Pancreas (tissue), 10 donors: ENCODE measurements at regions not wholly inside any gene's neighbourhood (a gene's known extent, or its start where the extent isn't known, plus 50 kb on each side); places are given as distances from the start of the nearest gene placed in this dataset.
A peak's percentile ranks its signal among the peaks of the same experiment; 100 is the strongest.

Experiments
- ATAC-seq, 4 donors: fragments of 200-7000 bp; cut with Tn5 transposase; one replicate each; pipeline versions ENCODE4 v1.8.0 to v1.9.1; 2020; ENCODE audit warnings: mild to moderate bottlenecking in 4 of 4, moderate library complexity in 4 of 4
- DNase-seq, 6 donors: peaks; one replicate each; pipeline ENCODE4 v3.0.0-alpha.2; 2020
- FAIRE-seq: peaks from 2 replicates; lab custom pipeline; 2012; peaks lifted over from hg19 to GRCh38; lab: Jason Lieb, UNC
- H3K27ac ChIP-seq, 4 donors: fragments of 200-600 bp; sonication (generic); 1 replicate in 3 of 4; 2 replicates in 1 of 4; pipeline versions ENCODE4 v1.5.0 to v1.8.0; 2020
- H3K27me3 ChIP-seq, 4 donors: fragments of 200-600 bp; one replicate each; pipeline ENCODE4 v1.8.0; 2021
- H3K36me3 ChIP-seq, 3 donors: fragments of 200-600 bp; sonication (generic) in 1 of 3; one replicate each; pipeline versions ENCODE4 v1.5.0 to v1.8.0; 2020 to 2021
- H3K4me1 ChIP-seq, 3 donors: fragments of 200-600 bp; one replicate each; pipeline ENCODE4 v1.8.0; 2021
- H3K4me3 ChIP-seq, 4 donors: fragments of 200-600 bp; sonication (generic) in 2 of 4; one replicate each; pipeline versions ENCODE4 v1.5.0 to v1.8.0; 2020 to 2021
- H3K9me3 ChIP-seq, 4 donors: fragments of 200-600 bp; one replicate each; pipeline ENCODE4 v1.8.0; 2021
- WGBS, 2 donors: extraction: QIAGEN DNeasy Blood & Tissue Kit; methylation state at CpG; one replicate each; pipeline ENCODE4 v1.1.7; 2013; 5-methylcytosine and 5-hydroxymethylcytosine counted together
- intact Hi-C, 3 donors: fragments of 100-400 bp; cut with DNase I; formaldehyde crosslinking; loops; one replicate each; pipeline versions ENCODE4 v1.11.1 to v1.14.2; 2022
- TF ChIP-seq, protein P1 (sequence below), 4 donors: fragments of 200-600 bp; sonication (generic) in 3 of 4; IDR thresholded peaks; one replicate each; pipeline versions ENCODE4 v1.5.0 to v1.8.0; 2021; ENCODE audit warnings: antibody characterized with exemption in 4 of 4
- donor health status: healthy with polysubstance abuse.
- donor health status: DM: no; HTN: no; CAD: no; lungs with moderate emphysema.
- donor health status: DM: no; HTN: no; CAD: no.
- donor health status: control.
- donor health status: control.
- donor health status: Bipolar disorder and iron deficiency.
- donor health status: DM: yes; HTN: yes; CAD: no.
- donor health status: DM: no; HTN: no; CAD: no.
- donor health status: DM: no; HTN: no; CAD: no.
- donor health status: DM: yes; HTN: yes; CAD: no.

GRCh38 chr5:111813537-111813936 lies 56.5 kb upstream of the NREP start:
- ATAC-seq: no peak
- H3K27me3 ChIP-seq: no peaks in the 10 kb centered on the region
- H3K36me3 ChIP-seq: no peaks in the 10 kb centered on the region
- DNase-seq: no peak
- no peaks in the 10 kb centered on the region for H3K9me3 ChIP-seq
- TF ChIP-seq, protein P1, sequence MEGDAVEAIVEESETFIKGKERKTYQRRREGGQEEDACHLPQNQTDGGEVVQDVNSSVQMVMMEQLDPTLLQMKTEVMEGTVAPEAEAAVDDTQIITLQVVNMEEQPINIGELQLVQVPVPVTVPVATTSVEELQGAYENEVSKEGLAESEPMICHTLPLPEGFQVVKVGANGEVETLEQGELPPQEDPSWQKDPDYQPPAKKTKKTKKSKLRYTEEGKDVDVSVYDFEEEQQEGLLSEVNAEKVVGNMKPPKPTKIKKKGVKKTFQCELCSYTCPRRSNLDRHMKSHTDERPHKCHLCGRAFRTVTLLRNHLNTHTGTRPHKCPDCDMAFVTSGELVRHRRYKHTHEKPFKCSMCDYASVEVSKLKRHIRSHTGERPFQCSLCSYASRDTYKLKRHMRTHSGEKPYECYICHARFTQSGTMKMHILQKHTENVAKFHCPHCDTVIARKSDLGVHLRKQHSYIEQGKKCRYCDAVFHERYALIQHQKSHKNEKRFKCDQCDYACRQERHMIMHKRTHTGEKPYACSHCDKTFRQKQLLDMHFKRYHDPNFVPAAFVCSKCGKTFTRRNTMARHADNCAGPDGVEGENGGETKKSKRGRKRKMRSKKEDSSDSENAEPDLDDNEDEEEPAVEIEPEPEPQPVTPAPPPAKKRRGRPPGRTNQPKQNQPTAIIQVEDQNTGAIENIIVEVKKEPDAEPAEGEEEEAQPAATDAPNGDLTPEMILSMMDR (IDR thresholded peaks at IDR 0.05): no peak
- H3K4me3 ChIP-seq: no peak overlapping the region
- no peak for FAIRE-seq
- no peak overlapping the region for H3K27ac ChIP-seq
- H3K4me1 ChIP-seq: peaks cover 0 to 12% (median 0%) of the 10 kb centered on the region in 3 donors
- intact Hi-C loops: no loop called here

GRCh38 chr5:111810112-111810511 lies 53.1 kb upstream of the NREP start:
- H3K4me1 ChIP-seq: peaks cover 0 to 12% (median 0%) of the 10 kb centered on the region in 3 donors
- no peaks in the 10 kb centered on the region for H3K36me3 ChIP-seq
- 9 to 16% methylated on average over 4 of the region's 4 CpGs for WGBS, 2 donors
- TF ChIP-seq, protein P1 (IDR thresholded peaks at IDR 0.05): no peak
- H3K27ac ChIP-seq: peak overlapping the region in 3 of 4 donors; percentile 12 to 67 (median 57)
- H3K27me3 ChIP-seq: no peaks in the 10 kb centered on the region
- ATAC-seq (peak; percentile 97 to 99 (median 97)), DNase-seq (peak in 4 of 6 donors; percentile 29 to 67 (median 60)), FAIRE-seq (no peak)
- intact Hi-C loops: no loop called here
- no peak overlapping the region for H3K4me3 ChIP-seq
- no peaks in the 10 kb centered on the region for H3K9me3 ChIP-seq
